ENCODE measurements at regions not wholly inside any gene's neighbourhood (a gene's known extent, or its start where the extent isn't known, plus 50 kb on each side); places are given as distances from the start of the nearest gene placed in this dataset.

DNA sequence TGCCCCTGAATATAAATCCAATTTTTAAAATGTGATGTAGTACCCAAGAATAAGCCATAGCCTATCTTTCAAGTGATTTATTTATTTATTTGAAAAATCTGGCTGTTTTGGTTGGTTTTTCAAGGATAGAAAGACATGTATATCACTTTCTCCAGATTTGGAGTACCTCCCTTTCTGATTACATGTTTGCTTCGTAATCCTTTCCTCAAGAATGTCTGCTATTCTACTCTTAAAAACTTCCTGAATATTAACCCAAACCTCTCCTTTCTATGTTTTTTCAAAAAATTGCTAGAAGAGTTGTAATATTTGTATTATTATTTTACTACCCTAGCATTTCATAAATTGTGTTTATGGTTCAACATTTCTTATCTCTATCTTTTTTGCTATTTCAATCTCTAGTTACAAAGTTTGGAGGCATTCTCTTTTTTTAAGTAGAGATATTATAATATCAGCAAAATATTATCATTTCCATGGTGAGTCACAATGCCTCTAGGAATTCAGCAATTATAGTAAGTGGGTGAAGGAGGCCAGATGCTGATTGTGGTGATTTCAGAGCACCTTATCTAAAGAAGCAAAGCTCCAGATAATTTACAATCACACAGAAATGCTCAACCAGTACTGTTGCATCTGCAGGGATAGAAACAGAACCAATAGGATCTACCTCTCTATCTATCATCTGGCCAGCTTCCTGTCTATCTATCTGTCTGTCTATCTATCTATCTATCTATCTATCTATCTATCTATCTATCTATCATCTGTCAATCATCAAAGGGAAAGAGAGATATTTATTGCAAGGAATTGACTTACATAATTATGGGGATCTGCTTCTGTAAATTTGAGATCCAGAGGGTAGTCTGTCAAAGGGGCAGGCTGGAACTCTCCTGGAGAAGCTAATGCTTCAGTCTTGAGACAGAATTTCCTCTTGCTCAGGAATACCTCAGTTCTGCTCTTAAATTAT is 412.5 kb upstream of the SEMA3C start:
- Histone ChIP-seq H3K27me3 (ENCODE audit: control insufficient read depth, insufficient read depth, low read length) (no peaks in the 10 kb centered on the region), H3K27ac (ENCODE audit: low read depth, low read length) (no peak overlapping the region), H3K9me3 (ENCODE audit: control insufficient read depth, insufficient read depth, low read length) (no peaks in the 10 kb centered on the region), H3K4me1 (ENCODE audit: control insufficient read depth, insufficient read depth, low read length) (no peaks in the 10 kb centered on the region), H3K4me3 (ENCODE audit: low read depth, low read length) (no peak overlapping the region), H3K36me3 (ENCODE audit: control insufficient read depth, insufficient read depth, low read length) (no peaks in the 10 kb centered on the region)
- no peak for DNase-seq (ENCODE audit: low read depth in 4 of 6, low spot score in 6 of 6)
- no CpG with 5 or more reads among the region's 1 CpG for WGBS (ENCODE audit: insufficient coverage)

DNA sequence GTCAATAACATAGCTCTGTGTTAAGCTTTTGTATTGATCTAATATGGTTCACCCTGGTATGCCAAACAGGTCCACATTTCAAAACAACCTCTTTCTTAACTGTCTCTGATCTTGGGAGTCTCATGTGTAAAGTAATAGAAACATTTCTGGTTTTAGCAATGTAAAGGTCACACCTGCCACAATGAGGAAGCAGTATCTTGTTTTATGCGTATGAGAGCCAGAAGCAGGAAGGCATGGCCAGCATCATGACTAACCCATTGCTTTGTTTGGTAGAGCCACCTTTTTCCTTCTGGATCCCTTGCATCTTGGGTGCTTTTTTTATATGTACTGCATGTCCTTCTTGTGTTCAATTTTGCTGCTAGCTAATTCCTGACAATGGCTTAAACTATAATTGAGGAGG is 411.3 kb upstream of the SEMA3C start:
- Histone ChIP-seq H3K4me1 (ENCODE audit: control insufficient read depth, insufficient read depth, low read length) (no peaks in the 10 kb centered on the region), H3K4me3 (ENCODE audit: low read depth, low read length) (no peak overlapping the region), H3K36me3 (ENCODE audit: control insufficient read depth, insufficient read depth, low read length) (no peaks in the 10 kb centered on the region), H3K27ac (ENCODE audit: low read depth, low read length) (no peak overlapping the region), H3K9me3 (ENCODE audit: control insufficient read depth, insufficient read depth, low read length) (no peaks in the 10 kb centered on the region), H3K27me3 (ENCODE audit: control insufficient read depth, insufficient read depth, low read length) (no peaks in the 10 kb centered on the region)
- WGBS (ENCODE audit: insufficient coverage): 100% methylated on average over 1 of the region's 1 CpG
- DNase-seq (ENCODE audit: low read depth in 4 of 6, low spot score in 6 of 6): no peak

DNA sequence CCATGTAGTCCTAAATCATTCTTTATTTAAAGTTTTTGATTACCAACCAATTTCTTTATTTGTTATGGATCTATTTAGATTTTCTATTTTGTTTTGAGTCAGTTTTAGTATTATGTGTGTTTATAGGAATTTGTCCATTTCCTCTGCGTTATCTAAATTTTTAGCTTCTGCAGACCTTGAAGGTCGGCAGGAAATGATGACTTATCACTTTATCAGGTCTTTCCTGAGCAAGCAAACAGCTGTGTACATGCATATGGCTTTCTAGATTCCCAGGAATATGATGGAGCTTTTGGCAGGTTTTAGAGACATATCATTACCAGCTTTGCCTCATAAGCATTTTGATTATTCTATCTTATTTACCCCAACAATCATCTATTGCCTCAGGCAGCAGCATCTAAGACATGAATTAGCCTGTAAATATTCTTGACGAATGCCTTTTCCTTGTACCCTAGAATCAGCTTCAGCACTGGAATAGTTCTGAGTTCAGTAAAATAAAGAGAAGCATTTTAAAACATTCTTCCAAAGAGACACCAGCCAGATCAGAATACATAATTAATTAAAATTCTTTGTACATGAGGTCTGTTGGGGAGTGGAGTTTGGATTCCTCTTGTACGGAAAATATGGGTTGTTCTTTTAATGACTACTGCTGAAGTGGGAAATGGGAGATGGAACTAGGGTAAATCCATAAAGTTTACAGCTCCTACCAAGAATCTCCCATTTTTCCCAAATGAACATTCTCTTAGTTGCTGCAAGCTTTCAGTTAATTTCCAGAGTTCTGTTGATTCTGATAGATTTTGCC is 408.8 kb upstream of the SEMA3C start:
- Histone ChIP-seq H3K27ac (ENCODE audit: low read depth, low read length) (no peak overlapping the region), H3K27me3 (ENCODE audit: control insufficient read depth, insufficient read depth, low read length) (no peaks in the 10 kb centered on the region), H3K4me1 (ENCODE audit: control insufficient read depth, insufficient read depth, low read length) (no peaks in the 10 kb centered on the region), H3K9me3 (ENCODE audit: control insufficient read depth, insufficient read depth, low read length) (no peaks in the 10 kb centered on the region), H3K4me3 (ENCODE audit: low read depth, low read length) (no peak overlapping the region), H3K36me3 (ENCODE audit: control insufficient read depth, insufficient read depth, low read length) (no peaks in the 10 kb centered on the region)
- no peak for DNase-seq (ENCODE audit: low read depth in 4 of 6, low spot score in 6 of 6)
- WGBS (ENCODE audit: insufficient coverage): no CpG with 5 or more reads among the region's 4 CpGs

DNA sequence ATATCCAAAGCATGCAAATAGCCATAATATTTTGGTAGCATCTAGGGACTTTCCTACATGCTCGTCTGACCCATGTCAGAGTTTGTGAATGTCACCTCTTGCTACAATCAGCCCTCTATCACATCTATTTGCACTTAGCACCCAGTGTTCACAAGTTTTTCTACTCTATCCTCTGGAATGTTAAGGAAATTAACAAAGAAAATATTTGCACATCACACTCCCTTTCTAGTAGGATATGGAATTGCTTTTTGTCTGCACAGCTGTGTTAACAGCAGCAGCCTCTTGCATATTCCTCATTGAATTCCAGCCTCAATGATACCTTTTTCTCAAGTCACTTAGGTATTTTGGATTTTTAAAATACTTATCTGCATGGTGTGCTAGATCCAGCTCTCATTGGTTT is 403.1 kb upstream of the SEMA3C start:
- Histone ChIP-seq H3K27ac (ENCODE audit: low read depth, low read length) (no peak overlapping the region), H3K36me3 (ENCODE audit: control insufficient read depth, insufficient read depth, low read length) (no peaks in the 10 kb centered on the region), H3K4me1 (ENCODE audit: control insufficient read depth, insufficient read depth, low read length) (no peaks in the 10 kb centered on the region), H3K9me3 (ENCODE audit: control insufficient read depth, insufficient read depth, low read length) (no peaks in the 10 kb centered on the region), H3K27me3 (ENCODE audit: control insufficient read depth, insufficient read depth, low read length) (no peaks in the 10 kb centered on the region), H3K4me3 (ENCODE audit: low read depth, low read length) (no peak overlapping the region)
- WGBS (ENCODE audit: insufficient coverage): no CpG with 5 or more reads among the region's 1 CpG
- DNase-seq (ENCODE audit: low read depth in 4 of 6, low spot score in 6 of 6): no peak

DNA sequence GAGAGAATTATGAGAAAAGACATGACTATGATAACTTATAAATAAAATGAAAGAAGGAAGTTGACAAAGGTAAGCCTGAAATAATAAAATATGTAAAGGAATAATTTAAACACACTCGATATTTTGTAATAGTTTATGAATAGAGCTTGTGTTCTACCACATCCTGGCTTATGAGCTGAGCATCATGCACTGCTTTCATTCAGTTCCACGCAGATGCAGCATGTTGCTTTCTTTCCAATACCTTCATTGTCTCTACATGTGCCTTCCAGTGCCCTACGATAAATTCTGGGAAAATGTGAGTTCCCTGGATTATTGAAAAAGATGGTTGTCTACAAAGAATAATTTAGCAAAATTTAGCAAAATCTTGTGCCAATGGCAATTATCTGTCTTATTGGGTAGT is 398.9 kb upstream of the SEMA3C start:
- H3K27me3 ChIP-seq (ENCODE audit: control insufficient read depth, insufficient read depth, low read length): no peaks in the 10 kb centered on the region
- no peak overlapping the region for H3K4me3 ChIP-seq (ENCODE audit: low read depth, low read length)
- no peaks in the 10 kb centered on the region for H3K4me1 ChIP-seq (ENCODE audit: control insufficient read depth, insufficient read depth, low read length)
- H3K9me3 ChIP-seq (ENCODE audit: control insufficient read depth, insufficient read depth, low read length): no peaks in the 10 kb centered on the region
- H3K27ac ChIP-seq (ENCODE audit: low read depth, low read length): no peak overlapping the region
- H3K36me3 ChIP-seq (ENCODE audit: control insufficient read depth, insufficient read depth, low read length): no peaks in the 10 kb centered on the region
- DNase-seq (ENCODE audit: low read depth in 4 of 6, low spot score in 6 of 6): no peak
- no CpG with 5 or more reads among the region's 3 CpGs for WGBS (ENCODE audit: insufficient coverage)

DNA sequence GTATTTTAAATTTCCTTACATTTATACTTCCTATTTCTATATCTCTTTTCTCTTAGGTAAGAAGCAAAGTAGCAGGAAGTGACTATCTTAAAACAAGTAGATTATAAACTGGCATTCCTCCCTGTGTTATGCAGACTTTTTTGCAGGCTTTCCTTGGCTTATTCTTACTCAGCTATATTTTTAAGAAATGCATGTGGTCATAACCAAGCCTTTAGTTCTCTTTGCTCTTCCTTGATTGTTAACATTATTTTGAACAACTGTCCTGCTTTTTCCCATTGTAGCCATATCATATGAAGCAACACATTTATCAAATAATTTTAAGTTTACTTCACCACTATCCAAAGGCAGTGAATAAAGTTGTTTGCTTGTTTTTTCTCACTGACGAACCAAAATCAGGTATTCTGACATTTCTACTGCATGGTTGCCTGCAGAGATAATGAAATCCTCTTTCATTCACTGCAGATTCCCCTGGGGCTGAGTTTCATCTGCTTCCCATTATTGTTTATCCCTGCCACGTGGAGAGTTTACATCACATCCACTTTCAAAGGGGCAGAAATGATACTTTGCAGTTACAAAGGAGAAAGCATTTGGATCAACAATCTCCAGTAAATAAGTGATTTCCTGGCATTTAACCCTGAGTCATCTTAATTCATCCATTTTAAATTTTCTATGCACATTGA is 389.9 kb upstream of the SEMA3C start:
- Histone ChIP-seq H3K27me3 (ENCODE audit: control insufficient read depth, insufficient read depth, low read length) (no peaks in the 10 kb centered on the region), H3K27ac (ENCODE audit: low read depth, low read length) (no peak overlapping the region), H3K4me1 (ENCODE audit: control insufficient read depth, insufficient read depth, low read length) (no peaks in the 10 kb centered on the region), H3K9me3 (ENCODE audit: control insufficient read depth, insufficient read depth, low read length) (no peaks in the 10 kb centered on the region), H3K4me3 (ENCODE audit: low read depth, low read length) (no peak overlapping the region), H3K36me3 (ENCODE audit: control insufficient read depth, insufficient read depth, low read length) (no peaks in the 10 kb centered on the region)
- DNase-seq (ENCODE audit: low read depth in 4 of 6, low spot score in 6 of 6): peak in 1 of 6 donors; percentile 74
- no CpG with 5 or more reads among the region's 2 CpGs for WGBS (ENCODE audit: insufficient coverage)

DNA sequence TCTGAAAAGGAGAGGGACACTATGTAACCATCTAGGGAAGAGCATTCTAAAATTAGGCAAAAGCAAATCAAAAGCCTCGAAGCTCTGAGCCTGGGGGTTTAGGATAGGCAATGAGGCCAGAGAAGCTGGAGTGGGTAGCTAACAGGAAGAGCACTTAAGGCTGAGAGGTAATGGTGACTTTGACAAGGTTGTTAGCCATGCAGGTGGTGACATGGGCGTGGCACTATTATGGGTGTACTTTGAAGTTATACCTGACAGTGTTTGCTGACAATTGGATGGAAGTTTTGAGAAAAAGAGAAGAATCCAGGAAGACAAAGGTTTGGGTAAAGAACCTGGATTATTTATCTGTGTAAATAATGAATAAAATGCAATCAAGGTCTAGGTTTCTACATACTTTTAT is 383.0 kb upstream of the SEMA3C start:
- no peak overlapping the region for H3K4me3 ChIP-seq (ENCODE audit: low read depth, low read length)
- 92% methylated on average over 2 of the region's 2 CpGs for WGBS (ENCODE audit: insufficient coverage)

DNA sequence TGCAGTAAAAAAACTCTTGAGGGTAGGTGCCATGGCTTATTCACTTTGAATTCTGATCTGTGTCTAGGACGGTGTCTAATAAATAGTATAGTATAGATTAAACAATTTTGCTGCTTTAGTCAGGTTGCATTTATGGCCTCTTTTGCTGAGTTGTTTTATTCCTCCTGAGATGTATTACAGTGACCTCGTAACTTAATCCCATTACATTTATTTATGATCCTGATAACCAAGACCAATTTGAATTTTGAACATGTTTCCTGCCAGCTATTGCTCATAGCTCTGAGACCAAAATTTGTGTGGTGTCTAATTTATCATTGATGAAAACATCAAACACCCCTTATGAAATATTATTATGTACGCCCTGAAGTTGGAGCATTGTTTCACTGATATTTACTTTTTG is 381.9 kb upstream of the SEMA3C start:
- Histone ChIP-seq H3K4me1 (ENCODE audit: control insufficient read depth, insufficient read depth, low read length) (no peaks in the 10 kb centered on the region), H3K27ac (ENCODE audit: low read depth, low read length) (no peak overlapping the region), H3K27me3 (ENCODE audit: control insufficient read depth, insufficient read depth, low read length) (no peaks in the 10 kb centered on the region), H3K4me3 (ENCODE audit: low read depth, low read length) (no peak overlapping the region), H3K9me3 (ENCODE audit: control insufficient read depth, insufficient read depth, low read length) (no peaks in the 10 kb centered on the region), H3K36me3 (ENCODE audit: control insufficient read depth, insufficient read depth, low read length) (no peaks in the 10 kb centered on the region)
- WGBS (ENCODE audit: insufficient coverage): no CpG with 5 or more reads among the region's 3 CpGs
- peak in 1 of 6 donors; percentile 28 for DNase-seq (ENCODE audit: low read depth in 4 of 6, low spot score in 6 of 6)

More for the DNA sequence above, 383.0 kb upstream of the SEMA3C start:
- no peaks in the 10 kb centered on the region for H3K9me3 ChIP-seq (ENCODE audit: control insufficient read depth, insufficient read depth, low read length)
- H3K27ac ChIP-seq (ENCODE audit: low read depth, low read length): no peak overlapping the region
- H3K36me3 ChIP-seq (ENCODE audit: control insufficient read depth, insufficient read depth, low read length): no peaks in the 10 kb centered on the region
- H3K27me3 ChIP-seq (ENCODE audit: control insufficient read depth, insufficient read depth, low read length): no peaks in the 10 kb centered on the region
- DNase-seq (ENCODE audit: low read depth in 4 of 6, low spot score in 6 of 6): no peak
- no peaks in the 10 kb centered on the region for H3K4me1 ChIP-seq (ENCODE audit: control insufficient read depth, insufficient read depth, low read length)

DNA sequence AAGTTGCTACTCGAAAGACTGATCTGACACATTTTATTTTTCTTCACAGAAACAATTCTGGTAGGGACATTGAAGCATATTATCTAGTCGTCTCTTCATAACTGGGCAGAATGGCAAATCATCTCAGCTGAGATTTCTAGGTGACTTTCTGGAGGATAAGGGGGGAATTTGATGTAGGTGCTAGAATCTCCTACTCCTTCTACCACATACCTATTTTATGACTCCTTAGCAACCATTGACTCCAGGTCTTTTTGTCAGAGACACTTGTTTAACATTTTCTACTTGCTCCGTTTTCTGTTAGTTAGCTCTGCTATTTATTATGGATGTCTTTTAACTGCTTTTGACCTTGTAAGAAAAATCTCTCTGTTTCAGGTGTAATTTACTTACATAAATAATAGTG is 380.9 kb upstream of the SEMA3C start:
- Histone ChIP-seq H3K36me3 (ENCODE audit: control insufficient read depth, insufficient read depth, low read length) (no peaks in the 10 kb centered on the region), H3K9me3 (ENCODE audit: control insufficient read depth, insufficient read depth, low read length) (no peaks in the 10 kb centered on the region), H3K27ac (ENCODE audit: low read depth, low read length) (no peak overlapping the region), H3K4me3 (ENCODE audit: low read depth, low read length) (no peak overlapping the region), H3K27me3 (ENCODE audit: control insufficient read depth, insufficient read depth, low read length) (no peaks in the 10 kb centered on the region), H3K4me1 (ENCODE audit: control insufficient read depth, insufficient read depth, low read length) (no peaks in the 10 kb centered on the region)
- WGBS (ENCODE audit: insufficient coverage): no CpG with 5 or more reads among the region's 3 CpGs
- DNase-seq (ENCODE audit: low read depth in 4 of 6, low spot score in 6 of 6): no peak
